ENCODE measurements at regions not wholly inside any gene's neighbourhood (a gene's known extent, or its start where the extent isn't known, plus 50 kb on each side); places are given as distances from the start of the nearest gene placed in this dataset.

GRCh38 chr1:87539147-87539546, 210.5 kb downstream of the LMO4 start:
- TF ChIP-seq POLR2A (IDR thresholded peaks at IDR 0.05) (no peak), EP300 (IDR thresholded peaks at IDR 0.05) (no peak)
- no peak for DNase-seq (ENCODE audit: low spot score in 2 of 2)
- Histone ChIP-seq H3K36me3 (no peaks in the 10 kb centered on the region), H3K27me3 (no peaks in the 10 kb centered on the region), H3K9me3 (peaks cover 0 to 44% (median 7%) of the 10 kb centered on the region in 4 donors), H3K4me3 (no peak overlapping the region), H3K27ac (no peak overlapping the region), H3K4me1 (no peaks in the 10 kb centered on the region)
- WGBS, 2 donors: 88 to 100% methylated on average over 1 of the region's 1 CpG

GRCh38 chr1:87542697-87543096, 214.0 kb downstream of the LMO4 start:
- DNase-seq (ENCODE audit: low spot score in 2 of 2): no peak
- Histone ChIP-seq H3K27ac (no peak overlapping the region), H3K4me1 (no peaks in the 10 kb centered on the region), H3K27me3 (no peaks in the 10 kb centered on the region), H3K36me3 (no peaks in the 10 kb centered on the region), H3K9me3 (peaks cover 0 to 60% (median 10%) of the 10 kb centered on the region in 4 donors), H3K4me3 (no peak overlapping the region)
- WGBS, 2 donors: 92 to 95% methylated on average over 2 of the region's 2 CpGs
- no peak for TF ChIP-seq EP300 (IDR thresholded peaks at IDR 0.05)
- TF ChIP-seq CTCF (IDR thresholded peaks at IDR 0.05): no peak
- TF ChIP-seq POLR2A (IDR thresholded peaks at IDR 0.05): no peak

GRCh38 chr1:87549738-87550137, 221.1 kb downstream of the LMO4 start:
- Histone ChIP-seq H3K27me3 (no peaks in the 10 kb centered on the region), H3K4me1 (no peaks in the 10 kb centered on the region), H3K36me3 (no peaks in the 10 kb centered on the region), H3K4me3 (no peak overlapping the region), H3K27ac (no peak overlapping the region), H3K9me3 (peaks cover 0 to 21% (median 3%) of the 10 kb centered on the region in 4 donors)
- WGBS, 2 donors: 52 to 56% methylated on average over 1 of the region's 1 CpG
- no peak for DNase-seq (ENCODE audit: low spot score in 2 of 2)
- no peak for TF ChIP-seq EP300 (IDR thresholded peaks at IDR 0.05)
- no peak for TF ChIP-seq CTCF (IDR thresholded peaks at IDR 0.05)
- no peak for TF ChIP-seq POLR2A (IDR thresholded peaks at IDR 0.05)

GRCh38 chr1:87553511-87553910, 224.8 kb downstream of the LMO4 start:
- H3K27me3 ChIP-seq: no peaks in the 10 kb centered on the region
- H3K9me3 ChIP-seq: no peaks in the 10 kb centered on the region
- no peaks in the 10 kb centered on the region for H3K36me3 ChIP-seq
- H3K4me1 ChIP-seq: no peaks in the 10 kb centered on the region
- no peak overlapping the region for H3K4me3 ChIP-seq
- WGBS, 2 donors: 94 to 96% methylated on average over 2 of the region's 2 CpGs
- DNase-seq (ENCODE audit: low spot score in 2 of 2): no peak
- H3K27ac ChIP-seq: no peak overlapping the region
- no peak for TF ChIP-seq POLR2A (IDR thresholded peaks at IDR 0.05)
- no peak for TF ChIP-seq EP300 (IDR thresholded peaks at IDR 0.05)
- TF ChIP-seq CTCF (IDR thresholded peaks at IDR 0.05): no peak

- WGBS, 2 donors: 83 to 100% methylated on average over 1 of the region's 1 CpG
- Histone ChIP-seq H3K36me3 (no peaks in the 10 kb centered on the region), H3K9me3 (no peaks in the 10 kb centered on the region), H3K4me1 (no peaks in the 10 kb centered on the region), H3K27ac (no peak overlapping the region), H3K27me3 (no peaks in the 10 kb centered on the region), H3K4me3 (no peak overlapping the region)
- TF ChIP-seq CTCF (IDR thresholded peaks at IDR 0.05) (no peak), EP300 (IDR thresholded peaks at IDR 0.05) (no peak), POLR2A (IDR thresholded peaks at IDR 0.05) (no peak)
- no peak for DNase-seq (ENCODE audit: low spot score in 2 of 2)
Measured at GRCh38 chr1:87555366-87555765, 226.7 kb downstream of the LMO4 start.

GRCh38 chr1:87556326-87556725, 227.6 kb downstream of the LMO4 start:
- no peaks in the 10 kb centered on the region for H3K27me3 ChIP-seq
- no peak for TF ChIP-seq EP300 (IDR thresholded peaks at IDR 0.05)
- no peak for TF ChIP-seq POLR2A (IDR thresholded peaks at IDR 0.05)
- TF ChIP-seq CTCF (IDR thresholded peaks at IDR 0.05): no peak
- no peak for DNase-seq (ENCODE audit: low spot score in 2 of 2)
- no peak overlapping the region for H3K27ac ChIP-seq
- 89 to 92% methylated on average over 3 of the region's 3 CpGs for WGBS, 2 donors
- no peaks in the 10 kb centered on the region for H3K9me3 ChIP-seq
- H3K36me3 ChIP-seq: no peaks in the 10 kb centered on the region
- H3K4me3 ChIP-seq: no peak overlapping the region
- no peaks in the 10 kb centered on the region for H3K4me1 ChIP-seq
